GM23338 (cell line): ENCODE measurements at regions not wholly inside any gene's neighbourhood (a gene's known extent, or its start where the extent isn't known, plus 50 kb on each side); places are given as distances from the start of the nearest gene placed in this dataset.

Experiments
- ATAC-seq: fragments of 200-7000 bp; cut with Tn5 transposase; 3 replicates; pipeline ENCODE4 v1.9.1; 2020
- DNase-seq: peaks from one replicate; pipeline ENCODE4 v3.0.0-alpha.2; 2015; ENCODE audit warnings: low spot score
- H2AFZ ChIP-seq: fragments of 200-600 bp; sonication (generic); 2 replicates; pipeline ENCODE4 v1.8.0; 2016; ENCODE audit warnings: antibody characterized with exemption, mild to moderate bottlenecking, moderate library complexity
- H3F3A ChIP-seq: fragments of 200-600 bp; sonication (generic); replicated peaks from 2 replicates; pipeline ENCODE4 v1.8.0; 2017; ENCODE audit warnings: antibody characterized with exemption, mixed run types, low read depth
- H3K27ac ChIP-seq: fragments of 200-600 bp; sonication (generic); 2 replicates; pipeline ENCODE4 v1.6.1; 2016; ENCODE audit warnings: low read depth
- H3K27me3 ChIP-seq: fragments of 200-600 bp; sonication (generic); 2 replicates; pipeline ENCODE4 v1.8.0; 2016; ENCODE audit warnings: mild to moderate bottlenecking, mixed run types, moderate library complexity; ENCODE audit not compliant: insufficient read depth
- H3K36me3 ChIP-seq: fragments of 200-600 bp; sonication (generic); 2 replicates; pipeline ENCODE4 v1.8.0; 2016; ENCODE audit warnings: mild to moderate bottlenecking; ENCODE audit not compliant: insufficient read depth
- H3K4me1 ChIP-seq: fragments of 200-600 bp; sonication (generic); 2 replicates; pipeline ENCODE4 v1.8.0; 2016; ENCODE audit warnings: mild to moderate bottlenecking, moderate library complexity; ENCODE audit not compliant: insufficient read depth
- H3K4me2 ChIP-seq: fragments of 200-600 bp; sonication (generic); 2 replicates; pipeline ENCODE4 v1.7.1; 2017; ENCODE audit warnings: mixed run types
- H3K4me3 ChIP-seq: fragments of 200-600 bp; sonication (generic); 2 replicates; pipeline ENCODE4 v1.6.1; 2016; ENCODE audit warnings: mixed run types
- H3K79me2 ChIP-seq: fragments of 200-600 bp; sonication (generic); replicated peaks from 2 replicates; pipeline ENCODE4 v1.8.0; 2017; ENCODE audit warnings: mild to moderate bottlenecking; ENCODE audit not compliant: insufficient read depth
- H3K9me2 ChIP-seq: fragments of 200-600 bp; sonication (generic); 2 replicates; pipeline ENCODE4 v1.8.0; 2017; ENCODE audit not compliant: insufficient read depth
- H4K20me1 ChIP-seq: fragments of 200-600 bp; sonication (generic); replicated peaks from 2 replicates; pipeline ENCODE4 v1.8.0; 2017; ENCODE audit warnings: mild to moderate bottlenecking; ENCODE audit not compliant: insufficient read depth
- H3K27ac Mint-ChIP-seq: 2 replicates; pipeline ENCODE4 v1.8.0; 2020; ENCODE audit warnings: inconsistent platforms, mild to moderate bottlenecking, moderate library complexity, mixed read lengths
- H3K27me3 Mint-ChIP-seq: 3 replicates; pipeline ENCODE4 v1.8.0; 2022; ENCODE audit warnings: low read depth, mild to moderate bottlenecking, moderate library complexity, mixed read lengths, inconsistent platforms; ENCODE audit not compliant: insufficient read depth, poor library complexity
- H3K36me3 Mint-ChIP-seq: 3 replicates; pipeline ENCODE4 v1.8.0; 2021; ENCODE audit warnings: low read depth, mild to moderate bottlenecking, inconsistent platforms, moderate library complexity, mixed read lengths
- H3K4me1 Mint-ChIP-seq: 3 replicates; pipeline ENCODE4 v1.8.0; 2020; ENCODE audit warnings: mild to moderate bottlenecking, inconsistent platforms, mixed read lengths
- H3K4me3 Mint-ChIP-seq: 3 replicates; pipeline ENCODE4 v1.8.0; 2021; ENCODE audit warnings: moderate library complexity, mild to moderate bottlenecking, inconsistent platforms, mixed read lengths
- H3K9me3 Mint-ChIP-seq: 3 replicates; pipeline ENCODE4 v1.8.0; 2020; ENCODE audit warnings: moderate library complexity, mild to moderate bottlenecking, inconsistent platforms, mixed read lengths
- CREB1 ChIP-seq: fragments of 250-450 bp; sonication (Bioruptor Pico); IDR thresholded peaks from 2 replicates; pipeline ENCODE4 v1.5.0; 2020; ENCODE audit warnings: low read depth, mild to moderate bottlenecking, moderate library complexity
- NANOG ChIP-seq: IDR thresholded peaks from 2 replicates; pipeline ENCODE4 v1.6.1; 2016; ENCODE audit warnings: antibody characterized with exemption, borderline replicate concordance
- STAT1 ChIP-seq: IDR thresholded peaks from one replicate; pipeline ENCODE4 v1.6.1; 2016; ENCODE audit warnings: antibody characterized with exemption; ENCODE audit not compliant: unreplicated experiment
- ZNF114 ChIP-seq: fragments of 250-450 bp; sonication (Bioruptor Pico); IDR thresholded peaks from 2 replicates; pipeline ENCODE4 v1.5.0; 2020; ENCODE audit warnings: mild to moderate bottlenecking, moderate library complexity
- ZNF331 ChIP-seq: fragments of 250-450 bp; sonication (Bioruptor Pico); IDR thresholded peaks from 2 replicates; pipeline ENCODE4 v1.5.0; 2020; ENCODE audit warnings: low read depth, mild to moderate bottlenecking, moderate library complexity
- TF ChIP-seq, protein P1 (sequence below): IDR thresholded peaks from one replicate; pipeline ENCODE4 v1.6.1; 2018; ENCODE audit warnings: antibody characterized with exemption; ENCODE audit not compliant: unreplicated experiment
- TF ChIP-seq, protein P2 (sequence below): IDR thresholded peaks from 2 replicates; pipeline ENCODE4 v1.6.1; 2016; ENCODE audit warnings: antibody characterized with exemption
- TF ChIP-seq, protein P3 (sequence below), 2 experiments: fragments of 200-600 bp in 1 of 2; sonication (generic) in 1 of 2; conservative IDR thresholded peaks; 2 replicates each; pipeline versions ENCODE4 v1.5.1 to v1.6.1; 2016 to 2017; ENCODE audit warnings: antibody characterized with exemption in 2 of 2, low read depth in 2 of 2, mild to moderate bottlenecking in 2 of 2, moderate library complexity in 1 of 2

DNA sequence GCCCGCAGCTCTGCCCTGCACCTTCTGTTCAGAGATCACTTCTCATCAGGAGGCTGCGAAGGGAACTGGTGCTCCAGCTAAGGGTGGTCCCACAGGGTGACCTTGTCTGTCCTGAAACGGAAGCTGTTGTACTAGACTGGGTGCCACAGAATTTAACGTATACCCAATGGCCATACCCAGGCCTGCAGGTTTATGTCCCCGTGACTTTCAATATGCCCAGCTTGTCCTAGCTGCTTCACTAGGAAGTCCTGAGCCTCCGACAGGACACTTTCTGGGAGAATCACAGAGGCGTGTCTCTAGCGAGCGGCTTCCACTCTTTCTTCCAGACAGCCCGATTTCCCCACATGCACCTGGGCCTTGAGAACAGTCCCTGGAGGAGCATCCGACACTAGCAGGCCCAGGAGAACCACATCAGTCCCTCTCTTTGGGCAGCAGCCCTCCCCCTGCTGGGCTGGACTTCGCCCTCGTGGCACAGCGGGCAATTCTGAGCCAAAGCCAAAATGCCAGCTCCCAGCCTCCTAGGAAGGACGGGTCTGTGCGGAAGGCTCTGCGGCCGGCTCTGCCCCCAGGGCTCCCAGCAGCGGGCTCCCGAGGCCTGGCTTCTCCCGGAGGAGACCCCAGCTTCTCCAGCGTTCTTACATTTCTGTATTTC lies 91.9 kb upstream of the OTOS start:
- Histone ChIP-seq H3K4me3 (peak overlapping the region; percentile 68), H4K20me1 (no peaks in the 10 kb centered on the region), H3K9me2 (no peaks in the 10 kb centered on the region), H3K27ac (no peak overlapping the region), H3K36me3 (no peaks in the 10 kb centered on the region), H3F3A (no peaks in the 10 kb centered on the region), H3K4me1 (no peaks in the 10 kb centered on the region), H3K27me3 (no peaks in the 10 kb centered on the region), H3K79me2 (no peaks in the 10 kb centered on the region), H3K4me2 (peak overlapping the region; percentile 78; the same call in 1 of the 2 replicates), H2AFZ (peak overlapping the region; percentile 94)
- no peak overlapping the region for H3K27ac Mint-ChIP-seq
- TF ChIP-seq NANOG (no peak), ZNF331 (CRISPR knock-in tag) (no peak), CREB1 (CRISPR knock-in tag) (no peak)
- peaks cover 3% of the 10 kb centered on the region; the same call in 2 of the 3 replicates for H3K4me1 Mint-ChIP-seq
- peaks cover 29% of the 10 kb centered on the region for H3K9me3 Mint-ChIP-seq
- ATAC-seq = peak; percentile 15
- peaks cover 9% of the 10 kb centered on the region for H3K36me3 Mint-ChIP-seq
- H3K4me3 Mint-ChIP-seq = peak overlapping the region; percentile 52; the same call in 1 of the 3 replicates
- H3K27me3 Mint-ChIP-seq = peaks cover 15% of the 10 kb centered on the region
- no peak for DNase-seq

DNA sequence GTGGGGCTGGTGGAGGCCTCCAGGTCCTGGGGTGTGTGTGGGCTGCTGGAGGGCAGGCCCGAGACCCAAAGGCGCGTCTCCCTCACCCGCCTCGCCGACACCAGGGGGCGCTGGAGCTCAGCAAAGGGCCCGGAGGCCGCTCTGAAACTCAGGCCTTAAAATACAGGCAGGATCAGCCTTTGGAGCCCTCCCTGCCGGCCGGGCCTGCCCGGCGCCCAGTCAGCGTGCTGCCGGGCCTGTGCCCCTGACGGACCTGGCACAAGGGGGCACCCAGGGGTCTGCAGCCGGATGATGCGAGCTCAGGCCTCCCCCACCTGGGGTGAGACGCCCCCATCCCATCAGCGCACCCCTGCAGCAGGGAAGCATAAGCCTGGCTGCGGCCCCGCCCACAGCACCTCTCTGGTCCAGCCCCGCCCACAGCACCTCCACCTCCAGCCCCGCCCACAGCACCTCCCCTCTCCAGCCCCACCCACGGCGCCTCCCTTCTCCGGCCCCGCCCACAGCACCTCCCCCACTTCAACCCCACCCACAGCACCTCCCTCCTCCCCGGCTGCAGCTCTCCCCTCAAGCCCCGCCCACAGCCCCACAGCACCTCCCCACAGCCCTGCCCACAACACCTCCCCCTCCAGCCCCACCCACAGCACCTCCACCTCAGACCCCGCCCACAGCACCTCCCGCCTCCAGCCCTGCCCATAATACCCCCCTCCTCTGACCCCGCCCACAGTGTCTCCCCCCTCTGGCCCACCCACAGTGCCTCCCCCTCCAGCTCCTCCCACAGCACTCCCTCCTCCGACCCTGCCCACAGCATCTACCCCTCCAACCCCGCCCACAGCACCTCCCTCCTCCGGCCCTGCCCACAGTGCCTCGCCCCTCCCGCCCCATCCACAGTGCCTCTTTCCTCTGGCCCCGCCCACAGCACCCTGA lies 92.8 kb upstream of the OTOS start:
- Mint-ChIP-seq H3K4me3 (peak overlapping the region; percentile 61; the same call in 2 of the 3 replicates), H3K9me3 (peaks cover 22% of the 10 kb centered on the region), H3K36me3 (peaks cover 9% of the 10 kb centered on the region), H3K27ac (no peak overlapping the region), H3K4me1 (peaks cover 6% of the 10 kb centered on the region; the same call in 2 of the 3 replicates), H3K27me3 (peaks cover 15% of the 10 kb centered on the region)
- no peaks in the 10 kb centered on the region for H3K36me3 ChIP-seq
- TF ChIP-seq ZNF114 (CRISPR knock-in tag) = no peak
- no peak for TF ChIP-seq STAT1
- TF ChIP-seq CREB1 (CRISPR knock-in tag) = peak; percentile 43; the same call in 1 of the 2 replicates
- TF ChIP-seq, protein P1, sequence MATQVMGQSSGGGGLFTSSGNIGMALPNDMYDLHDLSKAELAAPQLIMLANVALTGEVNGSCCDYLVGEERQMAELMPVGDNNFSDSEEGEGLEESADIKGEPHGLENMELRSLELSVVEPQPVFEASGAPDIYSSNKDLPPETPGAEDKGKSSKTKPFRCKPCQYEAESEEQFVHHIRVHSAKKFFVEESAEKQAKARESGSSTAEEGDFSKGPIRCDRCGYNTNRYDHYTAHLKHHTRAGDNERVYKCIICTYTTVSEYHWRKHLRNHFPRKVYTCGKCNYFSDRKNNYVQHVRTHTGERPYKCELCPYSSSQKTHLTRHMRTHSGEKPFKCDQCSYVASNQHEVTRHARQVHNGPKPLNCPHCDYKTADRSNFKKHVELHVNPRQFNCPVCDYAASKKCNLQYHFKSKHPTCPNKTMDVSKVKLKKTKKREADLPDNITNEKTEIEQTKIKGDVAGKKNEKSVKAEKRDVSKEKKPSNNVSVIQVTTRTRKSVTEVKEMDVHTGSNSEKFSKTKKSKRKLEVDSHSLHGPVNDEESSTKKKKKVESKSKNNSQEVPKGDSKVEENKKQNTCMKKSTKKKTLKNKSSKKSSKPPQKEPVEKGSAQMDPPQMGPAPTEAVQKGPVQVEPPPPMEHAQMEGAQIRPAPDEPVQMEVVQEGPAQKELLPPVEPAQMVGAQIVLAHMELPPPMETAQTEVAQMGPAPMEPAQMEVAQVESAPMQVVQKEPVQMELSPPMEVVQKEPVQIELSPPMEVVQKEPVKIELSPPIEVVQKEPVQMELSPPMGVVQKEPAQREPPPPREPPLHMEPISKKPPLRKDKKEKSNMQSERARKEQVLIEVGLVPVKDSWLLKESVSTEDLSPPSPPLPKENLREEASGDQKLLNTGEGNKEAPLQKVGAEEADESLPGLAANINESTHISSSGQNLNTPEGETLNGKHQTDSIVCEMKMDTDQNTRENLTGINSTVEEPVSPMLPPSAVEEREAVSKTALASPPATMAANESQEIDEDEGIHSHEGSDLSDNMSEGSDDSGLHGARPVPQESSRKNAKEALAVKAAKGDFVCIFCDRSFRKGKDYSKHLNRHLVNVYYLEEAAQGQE = no peak
- TF ChIP-seq, protein P2, sequence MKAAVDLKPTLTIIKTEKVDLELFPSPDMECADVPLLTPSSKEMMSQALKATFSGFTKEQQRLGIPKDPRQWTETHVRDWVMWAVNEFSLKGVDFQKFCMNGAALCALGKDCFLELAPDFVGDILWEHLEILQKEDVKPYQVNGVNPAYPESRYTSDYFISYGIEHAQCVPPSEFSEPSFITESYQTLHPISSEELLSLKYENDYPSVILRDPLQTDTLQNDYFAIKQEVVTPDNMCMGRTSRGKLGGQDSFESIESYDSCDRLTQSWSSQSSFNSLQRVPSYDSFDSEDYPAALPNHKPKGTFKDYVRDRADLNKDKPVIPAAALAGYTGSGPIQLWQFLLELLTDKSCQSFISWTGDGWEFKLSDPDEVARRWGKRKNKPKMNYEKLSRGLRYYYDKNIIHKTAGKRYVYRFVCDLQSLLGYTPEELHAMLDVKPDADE = no peak
- TF ChIP-seq, protein P3, sequence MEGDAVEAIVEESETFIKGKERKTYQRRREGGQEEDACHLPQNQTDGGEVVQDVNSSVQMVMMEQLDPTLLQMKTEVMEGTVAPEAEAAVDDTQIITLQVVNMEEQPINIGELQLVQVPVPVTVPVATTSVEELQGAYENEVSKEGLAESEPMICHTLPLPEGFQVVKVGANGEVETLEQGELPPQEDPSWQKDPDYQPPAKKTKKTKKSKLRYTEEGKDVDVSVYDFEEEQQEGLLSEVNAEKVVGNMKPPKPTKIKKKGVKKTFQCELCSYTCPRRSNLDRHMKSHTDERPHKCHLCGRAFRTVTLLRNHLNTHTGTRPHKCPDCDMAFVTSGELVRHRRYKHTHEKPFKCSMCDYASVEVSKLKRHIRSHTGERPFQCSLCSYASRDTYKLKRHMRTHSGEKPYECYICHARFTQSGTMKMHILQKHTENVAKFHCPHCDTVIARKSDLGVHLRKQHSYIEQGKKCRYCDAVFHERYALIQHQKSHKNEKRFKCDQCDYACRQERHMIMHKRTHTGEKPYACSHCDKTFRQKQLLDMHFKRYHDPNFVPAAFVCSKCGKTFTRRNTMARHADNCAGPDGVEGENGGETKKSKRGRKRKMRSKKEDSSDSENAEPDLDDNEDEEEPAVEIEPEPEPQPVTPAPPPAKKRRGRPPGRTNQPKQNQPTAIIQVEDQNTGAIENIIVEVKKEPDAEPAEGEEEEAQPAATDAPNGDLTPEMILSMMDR (conservative IDR thresholded peaks at IDR 0.05; ENCODE audit: low read depth in 2 of 2) = peak; percentile 76 to 92
- TF ChIP-seq NANOG = no peak
- no peak for TF ChIP-seq ZNF331 (CRISPR knock-in tag)
- H3F3A ChIP-seq = no peaks in the 10 kb centered on the region
- peak overlapping the region; percentile 94 for H2AFZ ChIP-seq
- peak overlapping the region; percentile 68 for H3K4me3 ChIP-seq
- H3K4me2 ChIP-seq = peak overlapping the region; percentile 78
- peak; percentile 85 for ATAC-seq
- peak; percentile 96 for DNase-seq
- no peaks in the 10 kb centered on the region for H3K79me2 ChIP-seq
- H3K9me2 ChIP-seq = no peaks in the 10 kb centered on the region; the same call in 1 of the 2 replicates
- H3K4me1 ChIP-seq = no peaks in the 10 kb centered on the region
- H4K20me1 ChIP-seq = no peaks in the 10 kb centered on the region
- no peak overlapping the region for H3K27ac ChIP-seq
- H3K27me3 ChIP-seq = no peaks in the 10 kb centered on the region
